HCT116 (cell line): ENCODE measurements at regions not wholly inside any gene's neighbourhood (a gene's known extent, or its start where the extent isn't known, plus 50 kb on each side); places are given as distances from the start of the nearest gene placed in this dataset.

Experiments used
- ATAC-seq: fragments of 200-7000 bp; cut with Tn5 transposase; 2 replicates; pipeline ENCODE4 v1.9.1; 2020; ENCODE audit warnings: mild to moderate bottlenecking, moderate library complexity
- BruUV-seq: library from RNA; stranded (reverse); fragments of 400-500 nt; replicated peaks from 2 replicates; lab custom pipeline; 2021; lab: Mats Ljungman, UMichigan
- CTCF ChIA-PET: fragments of 300-600 bp; sonication (Branson Sonifier 250); formaldehyde crosslinking; loops from one replicate; lab custom pipeline; 2021; ENCODE audit warnings: antibody characterized with exemption; lab: Charles Lee
- POLR2A ChIA-PET: fragments of 300-600, 350-600 bp; sonication (Branson Sonifier 250); formaldehyde crosslinking; loops from one replicate; lab custom pipeline; 2021; ENCODE audit warnings: antibody characterized with exemption; lab: Charles Lee
- RAD21 ChIA-PET, 2 experiments: fragments of 300-600 bp; sonication (Branson Sonifier 250); formaldehyde crosslinking; loops; one replicate each; lab custom pipeline; 2023; ENCODE audit warnings: low total read pairs in 2 of 2; ENCODE audit not compliant: uncharacterized antibody in 2 of 2, unreplicated experiment in 2 of 2, low non-redundant PET in 1 of 2; lab: Charles Lee
- DNase-seq: peaks from one replicate; pipeline ENCODE4 v3.0.0-alpha.2; 2010; ENCODE audit warnings: low read depth, low spot score
- H2AFZ ChIP-seq: fragments of 200-600 bp; shearing (Covaris generic), sonication (generic); 2 replicates; pipeline ENCODE4 v1.6.1; 2017; ENCODE audit warnings: low read depth, mixed run types, mixed read lengths, antibody characterized with exemption, low read length; ENCODE audit not compliant: poor library complexity, severe bottlenecking
- H3K27ac ChIP-seq: 2 replicates; pipeline ENCODE4 v1.5.1; 2012; ENCODE audit warnings: low read depth, low read length
- H3K27me3 ChIP-seq: fragments of 200-600 bp; sonication (generic); 2 replicates; pipeline ENCODE4 v1.6.1; 2016; ENCODE audit warnings: mixed run types, low read length, mixed read lengths; ENCODE audit not compliant: insufficient read depth
- H3K36me3 ChIP-seq, 2 experiments: fragments of 200-500 bp in 1 of 2; fragments of 200-600 bp in 1 of 2; sonication (Bioruptor generic) in 1 of 2; sonication (generic) in 1 of 2; 2 replicates each; pipeline versions ENCODE4 v1.5.1 to v1.6.1; 2014 to 2016; ENCODE audit warnings: low read length in 2 of 2, inconsistent platforms in 1 of 2, mixed read lengths in 1 of 2, mixed run types in 1 of 2; ENCODE audit not compliant: insufficient read depth in 2 of 2, control insufficient read depth in 1 of 2
- H3K4me1 ChIP-seq, 2 experiments: fragments of 200-600 bp in 1 of 2; sonication (generic) in 1 of 2; 2 replicates each; pipeline versions ENCODE4 v1.5.1 to v1.6.1; 2012 to 2017; ENCODE audit warnings: low read length in 2 of 2, inconsistent platforms in 1 of 2, mild to moderate bottlenecking in 1 of 2, mixed read lengths in 1 of 2, mixed run types in 1 of 2, moderate library complexity in 1 of 2; ENCODE audit not compliant: insufficient read depth in 2 of 2, control insufficient read depth in 1 of 2
- H3K4me2 ChIP-seq: fragments of 200-600 bp; sonication (generic); 2 replicates; pipeline ENCODE4 v1.6.1; 2017; ENCODE audit warnings: mixed run types, low read length, mixed read lengths
- H3K4me3 ChIP-seq, 2 experiments: fragments of 200-600 bp in 1 of 2; sonication (generic) in 1 of 2; replicated peaks in 1 of 2; 2 replicates each; pipeline ENCODE4 v1.5.1; 2011 to 2016; ENCODE audit warnings: low read length in 2 of 2, control low read depth in 1 of 2, low read depth in 1 of 2, mild to moderate bottlenecking in 1 of 2, mixed read lengths in 1 of 2, mixed run types in 1 of 2
- H3K79me2 ChIP-seq: fragments of 200-600 bp; sonication (generic); 2 replicates; pipeline ENCODE4 v1.6.1; 2017; ENCODE audit warnings: mild to moderate bottlenecking, mixed run types, low read length, moderate library complexity, mixed read lengths; ENCODE audit not compliant: insufficient read depth
- H3K9ac ChIP-seq: fragments of 200-600 bp; sonication (generic); 2 replicates; pipeline ENCODE4 v1.6.1; 2016; ENCODE audit warnings: low read length, mixed read lengths
- H3K9me2 ChIP-seq: fragments of 200-600 bp; sonication (generic), shearing (Covaris generic); 2 replicates; pipeline ENCODE4 v1.6.1; 2017; ENCODE audit warnings: mixed run types, mild to moderate bottlenecking, moderate library complexity; ENCODE audit not compliant: insufficient read depth
- H3K9me3 ChIP-seq, 2 experiments: fragments of 200-500 bp in 1 of 2; fragments of 200-600 bp in 1 of 2; sonication (Bioruptor generic) in 1 of 2; sonication (generic) in 1 of 2; 2 replicates each; pipeline ENCODE4 v1.6.1; 2014 to 2017; ENCODE audit warnings: low read length in 2 of 2, mixed read lengths in 2 of 2, inconsistent platforms in 1 of 2, low read depth in 1 of 2, mild to moderate bottlenecking in 1 of 2, mixed run types in 1 of 2, moderate library complexity in 1 of 2; ENCODE audit not compliant: control insufficient read depth in 1 of 2, insufficient read depth in 1 of 2
- H4K20me1 ChIP-seq: fragments of 200-600 bp; sonication (generic), shearing (Covaris generic); 2 replicates; pipeline ENCODE4 v1.6.1; 2017; ENCODE audit warnings: mixed run types, mild to moderate bottlenecking, moderate library complexity; ENCODE audit not compliant: insufficient read depth
- CEBPB ChIP-seq: IDR thresholded peaks from 2 replicates; pipeline ENCODE4 v1.6.1; 2012; ENCODE audit warnings: low read depth
- ELF1 ChIP-seq: IDR thresholded peaks from 2 replicates; pipeline ENCODE4 v1.6.1; 2012; ENCODE audit warnings: low read depth, borderline replicate concordance
- EZH2 ChIP-seq: fragments of 200-600 bp; sonication (generic); IDR thresholded peaks from 2 replicates; pipeline ENCODE4 v1.6.1; 2017; ENCODE audit warnings: antibody characterized with exemption, mixed run types
- EZH2phosphoT487 ChIP-seq: fragments of 200-600 bp; IDR thresholded peaks from 2 replicates; pipeline ENCODE4 v1.6.1; 2018; ENCODE audit warnings: antibody characterized with exemption, borderline replicate concordance
- JUND ChIP-seq: IDR thresholded peaks from 2 replicates; pipeline ENCODE4 v1.6.1; 2012
- RAD21 ChIP-seq: IDR thresholded peaks from 2 replicates; pipeline ENCODE4 v1.6.1; 2012; ENCODE audit warnings: low read depth, mild to moderate bottlenecking
- SIN3A ChIP-seq: IDR thresholded peaks from 2 replicates; pipeline ENCODE4 v1.6.1; 2012; ENCODE audit warnings: low read depth
- SRF ChIP-seq: IDR thresholded peaks from 2 replicates; pipeline ENCODE4 v1.6.1; 2012; ENCODE audit warnings: low read depth
- TCF7L2 ChIP-seq: IDR thresholded peaks from 2 replicates; pipeline ENCODE4 v1.7.0; 2011; ENCODE audit warnings: borderline replicate concordance, inconsistent platforms; ENCODE audit not compliant: insufficient read depth, insufficient read length; ENCODE audit errors: extremely low read depth
- ZFX ChIP-seq: fragments of 450-650 bp; IDR thresholded peaks from 2 replicates; pipeline ENCODE4 v1.6.1; 2017
- intact Hi-C: fragments of 100-400 bp; cut with micrococcal nuclease; formaldehyde crosslinking; loops from 2 replicates; pipeline ENCODE4 v1.10.0; 2022
- TF ChIP-seq, protein P1 (sequence below): IDR thresholded peaks from 2 replicates; pipeline ENCODE4 v1.6.1; 2012
- TF ChIP-seq, protein P2 (sequence below): IDR thresholded peaks from 2 replicates; pipeline ENCODE4 v1.6.1; 2011; ENCODE audit warnings: mild to moderate bottlenecking, low read length, moderate library complexity; ENCODE audit not compliant: insufficient replicate concordance; ENCODE audit errors: extremely low read depth

DNA sequence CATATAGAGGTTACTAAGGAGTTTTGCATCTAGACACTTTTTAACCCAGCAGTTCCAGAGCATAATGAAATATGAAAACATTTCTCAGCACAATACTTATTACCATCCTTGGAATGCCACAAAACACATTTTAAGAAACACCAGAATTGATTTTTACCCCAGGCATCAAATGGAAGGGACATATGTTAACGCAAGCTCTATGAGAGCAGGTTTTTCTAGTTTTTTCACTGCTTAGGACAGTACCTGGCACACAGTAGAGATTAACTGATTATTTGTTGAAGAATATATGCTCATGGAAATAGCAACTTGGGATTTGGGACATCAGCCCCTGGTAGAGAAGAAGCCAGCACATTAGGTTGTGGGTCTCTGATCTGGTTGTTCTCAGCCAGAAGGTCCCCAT, 67.0 kb upstream of the ARID5B start:
- intact Hi-C loops, result loop anchor here (2.0 to 10.0 kb wide), 3 partner anchors 410 to 1018 kb away; no protein-coding TSS in a partner anchor
- Histone ChIP-seq H3K79me2 (no peaks in the 10 kb centered on the region), H3K4me3 (no peak overlapping the region), H3K4me1 (peaks cover 32 to 50% of the 10 kb centered on the region in 2 experiments), H3K27ac (peak overlapping the region; percentile 85; the same call in 1 of the 2 replicates), H2AFZ (peak overlapping the region; percentile 99), H3K4me2 (peak overlapping the region; percentile 66; the same call in 1 of the 2 replicates), H3K9ac (no peak overlapping the region), H3K9me2 (no peaks in the 10 kb centered on the region), H3K36me3 (no peaks in the 10 kb centered on the region), H3K9me3 (no peaks in the 10 kb centered on the region), H4K20me1 (no peaks in the 10 kb centered on the region), H3K27me3 (no peaks in the 10 kb centered on the region)
- ATAC-seq (no peak), DNase-seq (no peak)
- CTCF ChIA-PET, result interaction anchor here (0.6 to 4.9 kb wide), 10 partner anchors 8 to 1018 kb away, joined by 3 to 68 read pairs (median 4); no protein-coding TSS in a partner anchor
- RAD21 ChIA-PET, result interaction anchor here (1.0 to 1.4 kb wide), 3 partner anchors 83 to 86 kb away, joined by 4 to 15 read pairs (median 6); no protein-coding TSS in a partner anchor
- no TSS peak for BruUV-seq
- POLR2A ChIA-PET, result interaction anchor here (1.9 kb wide), 1 partner anchor 84 kb away, joined by 8 read pairs; no protein-coding TSS in a partner anchor
- TF ChIP-seq, protein P1, sequence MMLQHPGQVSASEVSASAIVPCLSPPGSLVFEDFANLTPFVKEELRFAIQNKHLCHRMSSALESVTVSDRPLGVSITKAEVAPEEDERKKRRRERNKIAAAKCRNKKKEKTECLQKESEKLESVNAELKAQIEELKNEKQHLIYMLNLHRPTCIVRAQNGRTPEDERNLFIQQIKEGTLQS, result no peak
- TF ChIP-seq RAD21 (no peak), SRF (no peak), JUND (no peak), EZH2 (no peak), CEBPB (no peak), TCF7L2 (no peak), ZFX (no peak), SIN3A (no peak), ELF1 (no peak), EZH2phosphoT487 (no peak)
- TF ChIP-seq, protein P2, sequence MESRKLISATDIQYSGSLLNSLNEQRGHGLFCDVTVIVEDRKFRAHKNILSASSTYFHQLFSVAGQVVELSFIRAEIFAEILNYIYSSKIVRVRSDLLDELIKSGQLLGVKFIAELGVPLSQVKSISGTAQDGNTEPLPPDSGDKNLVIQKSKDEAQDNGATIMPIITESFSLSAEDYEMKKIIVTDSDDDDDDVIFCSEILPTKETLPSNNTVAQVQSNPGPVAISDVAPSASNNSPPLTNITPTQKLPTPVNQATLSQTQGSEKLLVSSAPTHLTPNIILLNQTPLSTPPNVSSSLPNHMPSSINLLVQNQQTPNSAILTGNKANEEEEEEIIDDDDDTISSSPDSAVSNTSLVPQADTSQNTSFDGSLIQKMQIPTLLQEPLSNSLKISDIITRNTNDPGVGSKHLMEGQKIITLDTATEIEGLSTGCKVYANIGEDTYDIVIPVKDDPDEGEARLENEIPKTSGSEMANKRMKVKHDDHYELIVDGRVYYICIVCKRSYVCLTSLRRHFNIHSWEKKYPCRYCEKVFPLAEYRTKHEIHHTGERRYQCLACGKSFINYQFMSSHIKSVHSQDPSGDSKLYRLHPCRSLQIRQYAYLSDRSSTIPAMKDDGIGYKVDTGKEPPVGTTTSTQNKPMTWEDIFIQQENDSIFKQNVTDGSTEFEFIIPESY, result no peak
